NCI-H2196 (cell line): ENCODE measurements at regions not wholly inside any gene's neighbourhood (a gene's known extent, or its start where the extent isn't known, plus 50 kb on each side); places are given as distances from the start of the nearest gene placed in this dataset.

Experiments
- DNase-seq: peaks from one replicate; lab custom pipeline; 2025; ENCODE audit not compliant: unreplicated experiment; lab: John Stamatoyannopoulos, UW

DNA sequence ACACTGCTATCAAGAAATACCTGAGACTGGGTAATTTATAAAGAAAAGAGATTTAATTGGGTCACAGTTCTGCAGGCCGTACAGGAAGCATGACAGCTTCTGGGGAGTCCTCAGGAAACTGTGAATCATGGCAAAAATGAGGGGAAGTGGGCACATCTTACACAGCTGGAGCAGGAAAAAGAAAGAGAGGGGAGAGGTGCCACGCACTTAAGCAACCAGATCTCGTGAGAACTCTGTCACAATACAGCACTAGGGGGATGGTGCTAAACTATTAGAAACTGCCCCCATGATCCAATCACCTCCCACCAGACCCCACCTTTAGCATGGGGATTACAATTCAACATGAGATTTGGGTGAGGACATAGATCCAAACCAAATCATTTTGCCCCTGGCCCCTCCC, 105.5 kb upstream of the CPLX2 start:
- no peak for DNase-seq

DNA sequence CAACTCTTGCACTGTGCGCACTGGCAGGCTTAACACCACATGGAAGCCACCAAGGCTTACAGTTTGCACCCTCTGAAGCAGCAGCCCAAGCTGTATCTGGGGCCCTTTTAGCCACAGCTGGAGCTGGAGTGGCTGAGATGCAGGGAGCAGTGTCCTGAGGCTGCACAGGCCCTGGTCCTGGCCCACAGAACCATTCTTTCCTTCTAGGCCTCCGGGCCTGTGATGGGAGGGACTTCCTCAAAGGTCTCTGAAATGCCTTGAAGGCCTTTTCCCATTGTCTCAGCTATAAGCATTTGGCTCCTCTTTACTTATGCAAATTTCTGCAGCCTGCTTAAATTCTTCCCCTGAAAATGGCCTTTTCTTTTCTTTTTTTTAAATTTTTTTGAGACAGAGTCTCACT, 104.4 kb upstream of the CPLX2 start:
- no peak for DNase-seq

DNA sequence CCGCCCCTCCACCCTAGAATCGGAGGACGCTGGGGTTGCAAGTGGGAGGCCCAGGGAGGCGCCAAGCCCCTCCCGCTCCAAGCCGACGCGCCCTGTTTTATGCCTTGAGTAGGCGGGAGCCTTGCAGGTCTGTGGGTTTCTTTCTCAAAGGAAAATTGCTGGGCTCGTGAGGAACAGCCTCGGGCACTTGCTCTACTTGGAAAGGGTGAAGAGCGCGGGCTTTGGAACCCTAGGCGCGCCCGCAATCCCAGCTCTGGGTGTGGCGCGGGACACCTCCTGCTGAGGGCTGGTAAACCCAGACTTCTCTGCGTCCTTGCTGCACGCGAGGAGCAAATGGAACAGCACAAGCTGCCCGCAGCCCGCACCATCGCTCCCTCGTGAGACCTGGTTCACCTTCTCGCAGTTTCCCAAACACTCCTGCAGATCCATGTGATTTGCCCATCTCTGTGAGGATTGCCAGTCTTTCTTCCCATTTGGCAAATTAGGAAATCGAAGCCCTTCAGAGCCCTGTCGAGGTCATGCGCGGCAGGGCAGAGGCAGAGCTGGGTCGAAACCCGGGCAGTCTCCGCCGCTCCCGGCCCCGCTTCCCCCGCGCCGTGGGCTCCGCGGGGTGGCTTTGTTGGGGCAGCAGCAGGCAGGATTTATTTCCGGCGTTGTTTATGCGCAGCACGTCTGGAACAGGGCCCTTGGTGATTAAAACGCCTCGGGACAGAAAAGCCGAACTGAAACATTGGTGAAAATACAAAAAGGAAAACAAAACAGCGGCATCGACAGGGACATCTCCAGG, 98.4 kb upstream of the CPLX2 start:
- no peak for DNase-seq

DNA sequence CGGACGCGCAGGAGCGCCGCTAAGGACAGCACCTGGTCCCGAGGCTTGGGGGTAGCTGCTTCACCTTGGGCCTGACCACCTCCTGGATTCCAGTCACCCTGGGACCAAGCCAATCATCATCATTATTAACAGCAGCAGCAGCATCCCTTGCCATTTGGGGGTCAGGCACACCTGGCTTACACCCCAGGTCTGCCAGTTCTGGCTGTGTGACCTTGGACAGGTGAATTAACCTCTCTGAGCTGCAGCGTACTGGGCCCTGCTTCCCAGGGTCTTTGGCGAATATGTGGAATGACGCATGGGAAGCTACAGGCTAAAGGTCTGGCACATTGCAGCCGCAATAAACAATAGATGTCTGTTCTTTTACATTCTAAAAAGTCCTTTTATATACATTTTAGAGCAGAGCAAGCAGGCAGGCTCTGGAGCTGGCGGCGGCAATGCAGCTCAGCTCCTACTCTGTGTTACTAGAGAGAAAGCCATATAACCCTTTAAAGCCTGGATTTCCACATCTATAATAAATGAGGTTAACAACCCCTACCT, 97.8 kb upstream of the CPLX2 start:
- DNase-seq, result no peak

DNA sequence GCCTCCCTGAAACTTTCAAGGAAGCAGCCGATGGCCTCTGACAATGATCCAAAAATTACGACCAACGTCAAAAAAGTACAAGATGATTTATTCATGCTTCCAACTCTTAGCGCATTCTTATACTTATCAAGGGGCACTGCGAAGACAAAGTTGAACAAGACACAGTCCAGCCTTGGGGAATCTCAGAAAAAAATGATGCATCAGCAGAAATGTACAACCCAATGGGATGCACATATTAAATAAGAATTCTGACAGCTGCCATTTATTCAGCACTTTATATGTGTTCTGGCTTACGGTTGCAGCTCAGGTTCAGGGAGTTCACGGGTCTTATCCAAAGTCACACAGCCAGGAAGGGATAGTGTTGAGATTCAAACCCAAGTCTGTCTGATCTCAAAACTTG, 96.0 kb upstream of the CPLX2 start:
- no peak for DNase-seq

DNA sequence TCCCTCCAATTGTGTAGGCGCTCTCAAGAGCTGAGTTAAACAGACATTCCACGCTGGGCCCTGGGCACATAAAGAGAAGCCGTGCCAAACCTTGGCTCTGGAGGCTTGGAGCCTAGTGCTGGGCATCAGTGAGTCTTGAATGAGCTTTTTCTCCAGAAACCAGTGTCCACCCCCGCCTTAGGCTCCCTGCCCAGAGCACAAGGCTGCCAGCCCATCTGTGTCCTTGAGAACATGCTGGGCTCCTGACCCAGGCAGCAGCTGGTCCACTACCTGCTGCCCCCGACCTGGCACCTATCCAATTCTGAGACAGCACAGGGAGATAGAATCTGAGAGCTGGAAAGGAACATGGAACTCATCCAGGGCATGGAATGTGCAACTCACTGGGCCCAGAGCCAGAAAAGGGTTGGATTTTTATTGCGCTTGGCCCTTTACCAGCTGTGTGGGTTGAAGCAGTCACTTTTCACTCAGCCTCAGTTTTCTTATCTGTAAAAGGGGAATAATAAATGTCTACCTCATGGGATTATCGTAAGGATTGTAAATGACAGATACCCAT, 92.4 kb upstream of the CPLX2 start:
- DNase-seq, result peak; percentile 95

DNA sequence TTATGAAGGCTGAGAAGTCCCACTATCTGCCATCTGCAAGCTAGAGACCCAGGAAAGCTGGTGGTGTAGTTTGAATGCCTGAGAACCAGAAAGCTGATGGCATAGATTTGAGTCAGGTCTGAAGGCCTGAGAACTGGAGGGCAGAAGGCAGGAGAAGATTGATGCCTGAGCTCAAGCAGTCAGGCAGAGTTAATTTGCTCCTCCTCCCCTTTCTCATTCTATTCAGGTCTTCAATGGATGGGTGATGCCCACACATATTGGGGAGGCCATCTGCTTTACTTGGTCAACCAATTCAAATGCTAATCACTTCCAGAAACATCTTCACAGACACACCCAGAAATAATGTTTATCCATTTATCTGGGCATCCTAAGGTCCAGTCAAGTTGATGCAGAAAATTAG, 87.6 kb upstream of the CPLX2 start:
- DNase-seq, result no peak

DNA sequence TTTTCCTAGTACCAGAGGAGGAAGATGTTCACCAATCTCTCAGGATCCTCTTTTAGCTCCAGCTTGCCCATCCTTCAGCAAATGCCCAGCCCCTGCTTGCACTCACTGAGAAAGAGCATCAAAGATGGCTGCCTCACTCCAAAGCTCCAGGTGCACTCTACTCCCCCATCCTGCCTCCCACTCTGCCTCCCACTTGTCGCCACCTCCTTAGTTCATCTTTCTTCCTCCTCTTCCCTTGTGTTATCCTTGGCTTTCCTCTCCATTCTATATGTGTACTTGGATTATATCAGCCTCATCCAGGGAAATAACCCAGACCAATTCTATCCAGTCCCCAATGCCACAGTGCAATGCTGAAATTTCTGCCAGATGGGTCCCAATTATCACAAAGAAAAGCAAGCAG, 87.1 kb upstream of the CPLX2 start:
- no peak for DNase-seq

DNA sequence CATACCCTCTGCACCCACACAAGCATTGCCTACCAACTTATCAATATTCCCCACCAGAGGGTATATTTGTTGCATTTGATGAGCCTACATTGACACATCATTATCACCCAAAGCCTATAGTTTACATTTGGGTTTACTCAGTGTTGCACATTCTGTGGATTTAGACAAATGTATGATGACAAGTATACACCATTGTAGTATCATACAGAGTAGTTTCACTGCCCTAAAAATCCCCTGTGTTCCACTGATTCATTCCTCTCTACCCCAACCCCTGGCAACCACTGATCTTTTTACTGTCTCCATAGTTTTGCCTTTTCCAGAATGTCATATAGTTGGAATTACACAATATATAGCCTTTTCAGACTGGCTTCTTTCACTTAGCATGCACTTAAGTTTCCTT, 85.7 kb upstream of the CPLX2 start:
- no peak for DNase-seq

DNA sequence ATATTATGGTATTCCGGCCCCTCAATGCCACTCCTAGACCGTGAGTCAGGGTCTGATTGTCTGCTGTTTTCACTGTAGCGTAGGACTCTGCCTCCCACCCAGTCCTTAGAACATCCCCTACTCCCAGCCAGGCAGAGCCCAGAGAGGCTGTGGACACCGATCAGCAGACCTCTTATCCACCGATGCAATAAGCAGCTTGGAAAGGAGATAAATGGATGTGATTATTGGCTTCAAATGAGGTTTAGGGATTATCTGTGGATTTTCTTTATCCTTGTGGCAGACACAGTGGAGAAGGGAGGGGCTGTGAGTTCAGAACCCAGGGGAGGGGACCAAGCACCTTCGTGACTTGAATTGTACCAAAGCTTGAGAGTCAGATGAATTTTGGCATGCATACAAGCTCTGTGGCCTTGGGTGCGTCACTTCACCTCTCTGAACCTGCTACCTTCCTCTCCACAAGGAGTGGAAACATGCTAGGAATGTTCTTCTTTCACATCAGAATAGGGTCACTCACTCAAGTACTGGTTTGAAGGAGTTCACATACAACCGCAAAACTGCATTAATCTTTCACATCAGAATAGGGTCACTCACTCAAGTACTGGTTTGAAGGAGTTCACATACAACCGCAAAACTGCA, 83.1 kb upstream of the CPLX2 start:
- DNase-seq, result no peak

DNA sequence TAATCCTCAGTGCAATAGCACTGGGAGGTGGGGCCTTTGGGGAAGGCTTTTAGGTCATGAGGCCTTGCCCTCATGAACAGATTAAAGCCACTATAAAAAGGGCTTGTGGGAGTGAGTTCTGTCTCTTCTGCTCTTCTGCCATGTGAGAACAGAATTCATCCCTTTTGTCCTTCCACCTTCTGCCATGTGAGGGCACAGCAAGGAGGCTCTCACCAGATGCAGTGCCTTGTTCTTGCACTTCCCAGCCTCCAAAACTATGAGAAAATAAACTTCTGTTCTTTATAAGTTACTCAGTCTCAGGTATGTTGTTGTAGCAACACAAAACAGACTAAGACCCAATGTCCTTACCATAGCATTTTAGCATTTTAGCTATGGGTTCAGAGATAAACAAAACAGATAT, 81.7 kb upstream of the CPLX2 start:
- DNase-seq, result no peak

DNA sequence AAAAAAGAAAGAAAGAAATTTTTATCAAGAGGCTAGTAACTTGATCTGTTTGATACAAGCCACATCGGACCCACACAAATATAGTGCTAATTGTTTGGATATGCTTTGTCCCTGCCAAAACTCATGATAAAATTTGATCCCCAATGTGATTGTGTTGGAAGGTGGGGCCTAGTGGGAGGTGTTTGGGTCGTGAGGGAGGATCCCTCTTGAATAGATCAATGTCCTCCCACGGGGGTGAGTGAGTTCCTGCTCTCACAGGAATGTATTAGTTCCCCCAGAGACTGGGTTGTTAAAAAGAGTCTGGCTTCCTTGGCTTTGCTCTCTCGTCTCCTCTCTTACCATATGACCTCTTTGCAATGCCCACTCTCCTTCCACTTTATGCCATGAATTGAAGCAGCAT, 80.6 kb upstream of the CPLX2 start:
- no peak for DNase-seq

DNA sequence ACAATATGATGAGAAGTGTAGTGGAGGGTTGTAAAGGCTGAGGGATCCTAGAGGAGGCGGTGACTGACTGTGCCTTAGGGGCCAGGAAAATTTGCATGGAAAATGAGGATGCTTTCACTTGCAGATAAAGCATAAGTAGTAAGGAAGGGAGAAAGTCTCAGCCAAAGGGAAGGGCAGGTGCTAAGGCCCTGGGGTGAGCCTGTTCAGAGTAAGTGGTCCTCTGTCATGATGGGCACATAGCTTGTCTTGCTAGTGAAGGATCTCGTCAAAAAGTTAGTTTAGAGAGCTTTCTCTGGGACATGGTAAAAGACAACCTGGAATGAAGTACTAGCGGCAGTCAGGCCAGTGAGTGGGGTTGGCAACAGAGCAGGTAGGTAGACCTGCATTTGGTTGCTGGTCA, 75.4 kb upstream of the CPLX2 start:
- no peak for DNase-seq

DNA sequence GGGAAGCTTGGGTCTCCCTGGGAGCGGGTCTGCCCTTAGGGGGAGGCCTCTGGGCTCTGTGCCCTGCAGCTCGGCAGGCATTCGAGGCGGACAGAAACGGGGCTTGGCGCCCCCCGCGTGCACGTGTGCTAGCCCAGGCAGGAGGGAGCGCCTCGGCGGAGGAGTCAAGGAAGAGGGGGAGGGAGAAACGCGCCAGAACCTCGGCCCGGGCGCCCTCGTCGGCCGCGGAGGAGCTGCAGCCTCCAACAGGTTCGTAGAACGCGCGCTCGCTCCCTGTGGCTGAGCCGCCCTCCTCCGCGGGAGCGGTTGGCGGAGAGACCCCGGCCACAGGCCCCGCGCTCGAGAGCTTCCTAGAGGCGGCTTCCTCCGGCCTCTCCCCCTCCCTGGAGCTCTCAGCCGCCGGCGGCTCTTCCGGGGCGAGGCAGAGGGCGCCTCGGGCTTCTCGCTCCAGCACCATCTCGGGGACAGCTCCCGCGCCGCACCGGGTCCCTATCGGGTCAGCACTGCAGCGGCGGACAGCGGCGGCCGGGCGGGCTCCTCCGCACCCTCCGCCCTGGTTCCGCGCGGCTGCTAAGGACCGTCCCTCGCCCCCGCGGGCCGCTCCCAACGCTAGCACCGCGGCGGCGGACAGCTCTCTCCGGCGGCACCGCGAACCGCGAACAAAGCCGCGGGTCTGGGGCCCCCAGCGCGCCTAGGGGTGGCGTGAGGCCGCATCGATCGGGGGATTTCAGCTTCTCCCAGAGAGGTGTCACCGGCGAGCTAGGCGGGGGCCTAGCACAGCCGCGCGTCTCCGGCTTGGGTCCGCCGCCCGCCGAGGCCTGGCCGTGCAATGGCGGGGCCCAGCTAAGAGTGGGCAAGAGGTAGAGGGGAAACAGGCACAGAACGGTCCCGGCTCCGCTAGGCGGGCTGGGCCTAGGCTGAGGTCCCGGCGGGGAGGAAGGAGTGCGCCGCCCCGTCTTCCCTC, 74.6 kb upstream of the CPLX2 start:
- peak; percentile 44 for DNase-seq

DNA sequence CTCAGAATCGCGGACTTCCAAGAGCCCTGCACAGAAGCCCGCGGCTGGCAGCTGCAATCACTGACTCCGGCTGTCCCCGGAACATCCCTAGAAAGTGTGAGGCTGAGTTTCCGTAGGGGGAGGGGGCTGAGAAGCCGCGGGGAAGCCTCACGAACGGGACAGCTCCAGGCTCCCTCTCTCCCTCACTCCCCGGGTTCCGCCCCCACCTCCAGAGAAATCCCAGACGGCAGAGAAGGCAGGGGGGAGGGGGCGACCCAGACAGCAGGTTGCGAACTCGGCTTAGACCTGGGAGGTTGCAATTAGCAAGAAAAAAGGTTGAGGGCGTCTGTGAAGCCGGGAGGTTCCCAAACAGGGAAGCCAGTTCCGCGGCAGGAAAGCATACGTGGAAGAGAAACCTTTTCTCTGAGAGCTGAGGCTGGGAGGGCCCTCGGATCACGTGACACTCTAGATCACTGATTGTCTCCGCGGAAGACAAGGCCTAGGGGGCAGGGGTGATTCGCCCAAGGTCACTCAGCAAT, 73.8 kb upstream of the CPLX2 start:
- peak; percentile 71 for DNase-seq

DNA sequence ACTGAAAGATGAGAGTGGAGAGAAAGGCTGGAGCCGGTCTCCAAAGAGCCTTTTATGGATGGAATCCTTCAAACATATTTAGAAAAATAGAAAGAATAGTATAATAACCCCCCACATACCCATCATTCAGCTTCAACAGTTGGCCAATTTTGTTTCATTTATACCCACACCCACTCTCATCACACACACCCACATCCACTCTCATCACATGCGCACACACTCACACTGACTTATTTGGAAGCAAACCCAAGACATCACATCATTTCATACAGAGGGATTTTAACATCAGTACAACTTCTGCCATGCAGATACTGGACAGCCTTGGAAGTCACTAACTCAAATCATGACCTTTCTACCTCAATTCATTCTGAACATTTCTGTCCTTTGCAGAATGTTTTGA, 72.8 kb upstream of the CPLX2 start:
- DNase-seq, result no peak

DNA sequence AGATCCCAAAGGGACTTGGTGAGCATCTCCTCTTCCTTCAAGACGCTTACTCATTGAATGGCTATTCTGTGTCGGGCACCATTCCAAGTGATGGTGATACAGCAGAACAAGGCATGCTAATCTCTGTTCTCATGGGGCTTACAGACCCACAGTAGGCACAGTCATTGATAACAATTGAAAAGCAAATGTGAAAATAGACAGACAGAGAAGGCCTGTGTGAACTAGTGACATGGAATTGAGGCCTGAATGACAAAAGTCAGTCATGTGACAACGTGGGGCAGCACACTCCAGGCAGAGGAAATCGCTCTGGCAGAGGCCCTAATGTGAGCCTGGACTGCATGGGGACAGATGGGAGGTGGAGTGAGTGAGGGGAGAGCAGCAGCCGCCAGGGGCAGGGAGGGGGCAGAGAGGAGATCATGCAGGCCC, 70.7 kb upstream of the CPLX2 start:
- no peak for DNase-seq

DNA sequence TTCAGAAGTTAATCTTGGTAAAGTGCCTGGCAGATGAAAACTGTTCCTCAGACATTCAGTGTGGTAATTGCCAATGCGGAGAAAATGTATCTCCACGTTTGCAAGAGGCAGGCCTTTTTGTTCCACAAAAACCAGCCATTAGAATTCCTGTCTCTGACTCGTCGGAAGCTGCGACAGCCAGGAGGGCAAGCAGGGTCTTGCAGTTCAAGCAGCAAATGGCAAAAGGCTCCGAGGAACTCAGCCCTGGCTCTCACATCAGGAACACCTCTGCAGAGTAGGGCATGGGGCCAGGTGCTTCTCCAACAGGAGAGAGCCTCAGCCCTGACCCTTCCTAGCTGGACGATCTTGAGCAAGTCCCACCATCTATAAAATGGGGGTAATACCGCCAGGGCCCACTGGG, 69.0 kb upstream of the CPLX2 start:
- no peak for DNase-seq

DNA sequence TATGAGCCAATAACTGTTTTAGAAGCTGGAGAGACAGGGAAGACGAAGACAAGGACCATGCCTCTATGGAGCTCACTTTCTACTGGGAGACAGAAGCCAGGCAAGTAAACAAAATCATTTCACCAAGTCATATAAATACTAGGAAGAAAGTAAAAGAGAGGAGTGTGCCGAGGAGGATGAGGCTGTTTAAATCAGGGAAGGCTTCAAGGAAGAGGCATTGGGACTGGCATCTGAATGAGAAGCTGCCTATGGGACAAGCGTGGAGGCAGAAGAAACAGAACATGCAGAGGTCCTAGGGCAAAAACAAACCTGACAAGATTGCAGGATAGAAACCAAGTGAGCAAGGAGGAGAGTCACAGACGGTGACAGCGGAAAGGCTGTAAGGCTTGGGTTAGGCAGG, 68.1 kb upstream of the CPLX2 start:
- DNase-seq, result no peak

DNA sequence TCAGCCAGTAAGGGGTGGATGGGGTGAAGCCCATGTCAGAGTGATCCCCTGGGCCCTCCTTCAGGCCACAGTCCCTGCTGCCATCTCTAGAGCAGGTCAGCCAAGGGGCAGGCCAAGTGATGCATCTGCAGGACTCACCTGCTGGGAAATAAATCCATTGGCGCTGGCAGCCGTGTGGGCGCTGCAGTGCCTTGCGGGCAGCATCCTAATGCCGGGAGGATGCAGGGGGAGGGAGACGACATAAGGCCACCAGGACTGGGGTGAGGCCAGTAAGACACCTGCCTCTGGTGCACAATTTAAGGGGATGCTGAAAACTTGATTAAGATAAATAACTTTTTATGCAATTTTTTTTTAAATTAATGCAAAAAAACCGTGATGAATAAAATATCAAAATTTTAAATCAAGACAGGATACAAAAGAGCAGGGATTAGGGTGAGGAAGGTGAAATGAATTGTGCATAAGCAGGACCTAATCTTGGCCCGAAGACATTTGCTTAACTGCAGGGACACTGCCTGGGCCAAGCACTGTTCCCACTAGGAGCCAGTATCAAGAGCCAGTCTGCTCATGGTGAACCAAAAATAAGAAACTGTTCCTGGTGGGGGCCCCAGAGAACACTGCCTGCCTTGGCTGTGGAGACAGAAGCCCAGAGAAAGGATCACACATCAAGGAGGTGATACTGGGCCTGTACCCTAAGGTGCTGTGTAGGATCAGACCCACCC, 67.5 kb upstream of the CPLX2 start:
- no peak for DNase-seq
